ENCODE measurements at regions not wholly inside any gene's neighbourhood (a gene's known extent, or its start where the extent isn't known, plus 50 kb on each side); places are given as distances from the start of the nearest gene placed in this dataset.

- no peaks in the 10 kb centered on the region for H3K9me3 ChIP-seq
- intact Hi-C loops (cut with DNase I): no loop called here
- 43% methylated on average over 2 of the region's 2 CpGs for WGBS
Observed at GRCh38 chr2:142241016-142241415, 110.2 kb upstream of the LRP1B start.

GRCh38 chr2:142236181-142236580 is 105.4 kb upstream of the LRP1B start:
- intact Hi-C loops (cut with DNase I): no loop called here
- no peaks in the 10 kb centered on the region for H3K4me1 ChIP-seq (replicated peaks)
- TF ChIP-seq CTCF (IDR thresholded peaks at IDR 0.05) (no peak), POLR2AphosphoS5 (IDR thresholded peaks at IDR 0.05) (no peak), POLR2A (IDR thresholded peaks at IDR 0.05) (no peak)
- no peaks in the 10 kb centered on the region for H3K36me3 ChIP-seq
- no peak overlapping the region for H3K4me3 ChIP-seq
- H3K9me3 ChIP-seq: no peaks in the 10 kb centered on the region
- DNase-seq (ENCODE audit: low spot score): no peak
- 64% methylated on average over 2 of the region's 2 CpGs for WGBS
- H3K27ac ChIP-seq: no peak overlapping the region
- H3K27me3 ChIP-seq (replicated peaks; ENCODE audit: insufficient read depth): no peaks in the 10 kb centered on the region

More at GRCh38 chr2:142241016-142241415, 110.2 kb upstream of the LRP1B start:
- Histone ChIP-seq H3K27ac (no peak overlapping the region), H3K27me3 (replicated peaks; ENCODE audit: insufficient read depth) (no peaks in the 10 kb centered on the region), H3K4me1 (replicated peaks) (no peaks in the 10 kb centered on the region), H3K36me3 (no peaks in the 10 kb centered on the region), H3K4me3 (no peak overlapping the region)
- TF ChIP-seq CTCF (IDR thresholded peaks at IDR 0.05) (no peak), POLR2A (IDR thresholded peaks at IDR 0.05) (no peak)
- no peak for DNase-seq (ENCODE audit: low spot score)

- H3K36me3 ChIP-seq: no peaks in the 10 kb centered on the region
- no peaks in the 10 kb centered on the region for H3K9me3 ChIP-seq
- H3K27ac ChIP-seq: no peak overlapping the region
- H3K27me3 ChIP-seq (replicated peaks; ENCODE audit: insufficient read depth): no peaks in the 10 kb centered on the region
- no peak overlapping the region for H3K4me3 ChIP-seq
- 36% methylated on average over 3 of the region's 3 CpGs for WGBS
- H3K4me1 ChIP-seq (replicated peaks): no peaks in the 10 kb centered on the region
- intact Hi-C loops (cut with DNase I): no loop called here
- no peak for DNase-seq (ENCODE audit: low spot score)
- TF ChIP-seq CTCF (IDR thresholded peaks at IDR 0.05) (no peak), POLR2AphosphoS5 (IDR thresholded peaks at IDR 0.05) (no peak), POLR2A (IDR thresholded peaks at IDR 0.05) (no peak)
Observed at GRCh38 chr2:142234741-142235140, 103.9 kb upstream of the LRP1B start.

GRCh38 chr2:142223309-142223708 is 92.5 kb upstream of the LRP1B start:
- Histone ChIP-seq H3K4me3 (no peak overlapping the region), H3K4me1 (replicated peaks) (no peaks in the 10 kb centered on the region), H3K27me3 (replicated peaks; ENCODE audit: insufficient read depth) (no peaks in the 10 kb centered on the region), H3K9me3 (no peaks in the 10 kb centered on the region), H3K36me3 (no peaks in the 10 kb centered on the region), H3K27ac (no peak overlapping the region)
- intact Hi-C loops (cut with DNase I): no loop called here
- no peak for DNase-seq (ENCODE audit: low spot score)
- no peak for TF ChIP-seq POLR2A (IDR thresholded peaks at IDR 0.05)
- TF ChIP-seq CTCF (IDR thresholded peaks at IDR 0.05): no peak
- no peak for TF ChIP-seq POLR2AphosphoS5 (IDR thresholded peaks at IDR 0.05)

GRCh38 chr2:142222715-142223114 is 91.9 kb upstream of the LRP1B start:
- no peak overlapping the region for H3K27ac ChIP-seq
- no peaks in the 10 kb centered on the region for H3K36me3 ChIP-seq
- intact Hi-C loops (cut with DNase I): no loop called here
- no peak overlapping the region for H3K4me3 ChIP-seq
- H3K27me3 ChIP-seq (replicated peaks; ENCODE audit: insufficient read depth): no peaks in the 10 kb centered on the region
- no peak for TF ChIP-seq POLR2AphosphoS5 (IDR thresholded peaks at IDR 0.05)
- TF ChIP-seq CTCF (IDR thresholded peaks at IDR 0.05): no peak
- TF ChIP-seq POLR2A (IDR thresholded peaks at IDR 0.05): no peak
- H3K9me3 ChIP-seq: no peaks in the 10 kb centered on the region
- no peaks in the 10 kb centered on the region for H3K4me1 ChIP-seq (replicated peaks)
- 90% methylated on average over 1 of the region's 1 CpG for WGBS
- no peak for DNase-seq (ENCODE audit: low spot score)
